ENCODE measurements at regions not wholly inside any gene's neighbourhood (a gene's known extent, or its start where the extent isn't known, plus 50 kb on each side); places are given as distances from the start of the nearest gene placed in this dataset.

DNA sequence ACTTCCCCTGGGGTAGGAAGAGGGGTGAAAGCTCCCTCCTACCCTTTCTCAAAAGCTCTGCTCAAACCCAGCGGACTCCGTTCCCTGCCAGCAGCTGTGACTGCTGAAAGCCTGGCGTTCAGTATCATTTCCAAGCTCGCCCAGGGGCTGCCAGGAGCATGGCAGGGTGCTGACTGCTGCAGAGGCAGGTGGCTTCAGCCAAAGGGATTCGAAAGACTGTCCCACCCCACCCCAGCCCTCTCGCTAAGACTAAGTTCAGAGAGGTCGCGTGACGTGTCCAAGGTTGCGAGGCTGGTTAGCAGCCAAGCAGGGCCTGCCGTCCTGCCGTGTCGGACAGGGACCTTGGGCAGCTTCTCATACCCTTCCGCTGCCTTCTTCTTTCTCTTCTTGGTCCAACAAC lies 72.3 kb upstream of the RAB12 start:
- Mint-ChIP-seq H3K27ac (no peak overlapping the region), H3K4me3 (no peak overlapping the region), H3K9me3 (peaks cover 6% of the 10 kb centered on the region), H3K4me1 (ENCODE audit: low read depth) (no peaks in the 10 kb centered on the region), H3K27me3 (ENCODE audit: low read depth) (no peaks in the 10 kb centered on the region), H3K36me3 (ENCODE audit: low read depth) (no peaks in the 10 kb centered on the region)

DNA sequence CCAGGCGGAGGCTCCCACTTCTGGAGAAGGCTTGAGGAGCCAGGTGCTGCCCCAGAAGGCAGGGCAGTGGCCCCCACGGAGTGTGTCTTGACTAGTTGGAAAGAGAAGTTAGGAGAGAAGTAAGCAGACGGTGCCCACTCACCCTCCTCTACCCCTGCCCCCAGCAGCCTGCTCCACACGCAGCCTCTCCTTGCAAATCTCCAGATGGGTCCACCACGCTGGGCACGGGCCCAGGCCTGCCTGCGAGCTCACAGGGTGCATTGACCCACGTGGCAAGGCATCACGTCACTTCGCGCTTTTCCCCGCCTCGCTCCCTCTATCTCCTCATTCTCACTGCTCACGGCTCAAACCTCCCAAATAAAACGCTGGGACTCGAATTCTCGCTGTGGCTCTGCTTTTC lies 71.8 kb upstream of the RAB12 start:
- Mint-ChIP-seq H3K36me3 (ENCODE audit: low read depth) (no peaks in the 10 kb centered on the region), H3K27me3 (ENCODE audit: low read depth) (no peaks in the 10 kb centered on the region), H3K4me1 (ENCODE audit: low read depth) (no peaks in the 10 kb centered on the region), H3K4me3 (no peak overlapping the region), H3K9me3 (peaks cover 1% of the 10 kb centered on the region), H3K27ac (no peak overlapping the region)

DNA sequence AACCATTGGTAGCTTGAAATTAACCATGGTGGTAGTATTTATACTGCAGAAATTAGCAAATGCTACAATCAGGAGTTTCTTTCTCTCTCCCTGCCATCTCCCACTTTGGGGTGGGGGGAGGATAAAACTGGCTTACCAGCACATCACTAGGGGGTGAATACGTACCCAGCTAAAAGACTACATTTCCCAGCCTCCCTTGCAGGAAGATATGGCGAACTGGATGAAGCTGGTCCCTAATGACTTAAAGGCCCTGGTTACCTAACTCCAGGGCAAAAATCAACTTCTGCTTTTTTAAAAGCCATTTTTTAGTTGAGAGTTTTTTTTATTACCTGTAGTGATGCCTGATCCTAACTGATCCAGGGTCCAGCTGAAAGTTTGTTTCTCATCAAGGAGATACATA lies 70.3 kb upstream of the RAB12 start:
- Mint-ChIP-seq H3K9me3 (no peaks in the 10 kb centered on the region), H3K4me3 (no peak overlapping the region), H3K27me3 (ENCODE audit: low read depth) (no peaks in the 10 kb centered on the region), H3K4me1 (ENCODE audit: low read depth) (no peaks in the 10 kb centered on the region), H3K27ac (no peak overlapping the region), H3K36me3 (ENCODE audit: low read depth) (no peaks in the 10 kb centered on the region)

DNA sequence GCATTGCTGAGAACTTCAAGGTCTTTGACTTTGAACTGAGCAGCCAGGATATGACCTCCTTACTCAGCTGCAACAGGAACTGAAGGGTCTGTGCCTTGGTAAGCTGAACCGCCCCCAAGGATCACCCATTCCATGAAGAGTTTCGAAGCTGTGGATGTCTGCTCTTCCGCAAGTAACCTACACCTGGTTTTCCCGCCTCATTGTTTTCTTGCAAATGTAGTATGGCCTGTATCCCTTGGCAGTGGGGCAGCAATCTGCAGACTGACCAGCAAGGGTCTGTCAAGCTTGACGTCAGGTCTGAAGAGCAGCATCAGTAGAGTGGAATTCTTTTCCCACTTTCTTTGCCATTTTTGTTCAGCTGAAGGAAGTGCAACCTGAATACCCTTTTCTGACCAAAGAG lies 62.6 kb upstream of the RAB12 start:
- Mint-ChIP-seq H3K27me3 (ENCODE audit: low read depth) (peaks cover 4% of the 10 kb centered on the region), H3K36me3 (ENCODE audit: low read depth) (no peaks in the 10 kb centered on the region), H3K27ac (no peak overlapping the region), H3K9me3 (no peaks in the 10 kb centered on the region), H3K4me3 (no peak overlapping the region), H3K4me1 (ENCODE audit: low read depth) (no peaks in the 10 kb centered on the region)

DNA sequence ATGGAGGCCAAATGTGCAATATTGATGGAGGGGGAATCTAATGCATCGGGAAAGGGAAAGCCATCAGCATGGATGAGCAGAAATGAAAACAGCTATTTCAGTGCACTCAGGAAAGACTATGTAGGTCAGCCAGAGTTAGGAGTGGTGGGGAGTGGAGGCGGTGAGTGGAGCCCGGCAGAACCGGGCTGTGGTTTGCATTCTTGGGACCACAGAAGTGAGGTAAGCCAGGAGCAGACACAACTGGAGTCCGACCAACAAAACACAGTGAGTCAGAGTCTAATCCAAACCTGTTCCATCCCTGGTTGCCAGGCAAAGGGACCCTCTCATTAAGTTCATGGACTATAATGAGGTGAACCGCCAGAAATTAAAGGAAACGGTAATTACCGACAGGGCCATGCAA lies 61.1 kb upstream of the RAB12 start:
- Mint-ChIP-seq H3K9me3 (no peaks in the 10 kb centered on the region), H3K36me3 (ENCODE audit: low read depth) (no peaks in the 10 kb centered on the region), H3K27me3 (ENCODE audit: low read depth) (peaks cover 4% of the 10 kb centered on the region), H3K4me1 (ENCODE audit: low read depth) (no peaks in the 10 kb centered on the region), H3K27ac (no peak overlapping the region), H3K4me3 (no peak overlapping the region)

DNA sequence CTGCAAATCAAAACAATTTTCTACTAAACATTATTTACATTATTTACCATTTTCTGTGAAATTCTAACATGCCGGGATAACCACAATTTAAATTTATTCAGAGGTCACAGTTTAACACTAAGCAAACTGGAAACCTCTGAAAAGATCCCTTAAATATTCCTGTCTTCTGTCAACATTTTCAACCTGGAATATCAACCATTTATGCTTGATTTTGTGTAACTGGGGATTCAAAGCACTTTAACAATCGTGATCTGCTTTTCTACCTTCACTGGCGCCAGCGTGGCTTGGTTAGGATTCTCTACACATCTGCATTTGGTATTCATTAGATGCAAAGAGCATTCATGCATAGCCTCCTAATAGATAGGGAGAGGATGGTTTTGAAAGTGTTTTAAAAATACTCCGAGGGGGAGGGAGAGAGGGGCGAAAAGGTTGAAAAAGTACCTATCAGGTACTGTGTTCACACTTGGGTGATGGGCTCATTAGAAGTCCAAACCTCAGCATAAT lies 59.9 kb upstream of the RAB12 start:
- Mint-ChIP-seq H3K27me3 (ENCODE audit: low read depth) (peaks cover 4% of the 10 kb centered on the region), H3K4me3 (no peak overlapping the region), H3K9me3 (no peaks in the 10 kb centered on the region), H3K27ac (no peak overlapping the region), H3K36me3 (ENCODE audit: low read depth) (no peaks in the 10 kb centered on the region), H3K4me1 (ENCODE audit: low read depth) (no peaks in the 10 kb centered on the region)

DNA sequence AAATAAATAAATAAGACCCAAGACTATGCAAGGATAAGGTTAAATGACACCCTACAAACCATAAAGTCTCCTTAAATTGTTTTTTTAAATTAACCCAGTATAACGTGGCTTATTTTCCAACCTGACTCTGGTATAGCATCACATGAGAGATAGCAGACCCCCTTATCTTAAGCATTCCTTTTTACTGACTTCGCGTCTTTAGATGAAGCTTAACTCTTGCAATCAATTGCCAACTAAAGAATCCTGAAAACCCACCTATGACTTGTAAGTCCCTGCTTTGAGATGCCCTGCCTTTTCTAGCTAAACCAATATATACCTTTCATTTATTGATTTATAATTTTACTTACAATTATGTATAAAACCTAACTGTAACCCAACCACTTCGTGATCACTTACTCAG lies 57.1 kb upstream of the RAB12 start:
- Mint-ChIP-seq H3K4me1 (ENCODE audit: low read depth) (no peaks in the 10 kb centered on the region), H3K4me3 (no peak overlapping the region), H3K27me3 (ENCODE audit: low read depth) (peaks cover 4% of the 10 kb centered on the region), H3K27ac (no peak overlapping the region), H3K9me3 (no peaks in the 10 kb centered on the region), H3K36me3 (ENCODE audit: low read depth) (no peaks in the 10 kb centered on the region)

DNA sequence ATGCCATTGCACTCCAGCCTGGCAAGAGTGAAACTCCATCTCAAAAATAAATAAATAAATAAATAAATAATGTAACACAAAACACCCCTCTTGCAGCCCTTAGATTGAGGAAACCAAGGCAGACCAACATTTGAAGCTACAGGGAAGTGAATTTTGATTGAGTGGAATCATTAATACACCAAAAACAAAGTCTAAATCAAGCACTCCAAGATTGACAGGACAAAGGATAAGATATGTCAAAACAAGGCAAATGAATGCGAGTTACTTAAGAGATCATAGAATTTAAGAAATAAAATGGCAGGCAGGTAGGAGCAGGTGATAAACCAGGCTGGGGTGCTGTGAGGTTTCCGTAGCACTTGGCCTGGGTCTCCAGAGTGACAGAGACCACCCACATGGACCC lies 54.9 kb upstream of the RAB12 start:
- no peaks in the 10 kb centered on the region for H3K36me3 Mint-ChIP-seq (ENCODE audit: low read depth)
- H3K27ac Mint-ChIP-seq = no peak overlapping the region
- no peaks in the 10 kb centered on the region for H3K4me1 Mint-ChIP-seq (ENCODE audit: low read depth)
- no peak overlapping the region for H3K4me3 Mint-ChIP-seq
- H3K9me3 Mint-ChIP-seq = no peaks in the 10 kb centered on the region
- H3K27me3 Mint-ChIP-seq (ENCODE audit: low read depth) = peaks cover 2% of the 10 kb centered on the region

DNA sequence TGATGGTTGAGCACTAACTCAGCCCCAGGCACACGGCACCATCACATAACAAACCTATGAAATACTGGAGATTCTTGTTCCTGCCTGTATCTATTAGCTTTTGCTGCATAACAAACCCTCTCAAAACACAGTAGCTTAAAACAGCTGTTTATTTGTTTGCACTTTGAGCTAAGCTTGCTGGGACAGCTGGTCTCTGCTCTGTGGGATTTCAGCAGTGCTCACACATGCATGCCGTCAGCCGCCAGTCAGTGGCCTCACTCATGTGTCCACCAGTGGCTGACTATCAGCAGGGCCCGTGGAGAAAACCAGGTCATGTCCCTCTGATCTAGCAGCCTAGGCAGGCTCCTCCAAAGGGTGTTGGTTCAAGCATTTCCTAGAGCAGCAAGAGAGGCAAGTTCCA lies 52.8 kb upstream of the RAB12 start:
- H3K36me3 Mint-ChIP-seq (ENCODE audit: low read depth) = no peaks in the 10 kb centered on the region
- H3K4me3 Mint-ChIP-seq = no peak overlapping the region
- no peaks in the 10 kb centered on the region for H3K9me3 Mint-ChIP-seq
- no peaks in the 10 kb centered on the region for H3K27me3 Mint-ChIP-seq (ENCODE audit: low read depth)
- H3K4me1 Mint-ChIP-seq (ENCODE audit: low read depth) = no peaks in the 10 kb centered on the region
- no peak overlapping the region for H3K27ac Mint-ChIP-seq

All from T-helper 1 cell treated with Interleukin-12 subunit alpha and Interleukin-12 subunit beta and Interleukin-4 antibody, amounts not matched to agents 30 μg/mL and 1 μg/mL, for 36 hours (primary cell).